BJ (cell line): ENCODE measurements at regions not wholly inside any gene's neighbourhood (a gene's known extent, or its start where the extent isn't known, plus 50 kb on each side); places are given as distances from the start of the nearest gene placed in this dataset.

Experiments
- CTCF ChIA-PET: fragments of 350-600 bp; formaldehyde crosslinking; extraction: SDS; loops from one replicate; lab custom pipeline; 2021; ENCODE audit warnings: antibody characterized with exemption, inconsistent platforms; lab: Yijun Ruan, JAX
- POLR2A ChIA-PET: fragments of 300-600 bp; sonication (Branson Sonifier 250); formaldehyde crosslinking; extraction: SDS; loops from one replicate; lab custom pipeline; 2021; ENCODE audit warnings: antibody characterized with exemption; lab: Charles Lee
- DNase-seq: peaks from one replicate; pipeline ENCODE4 v3.0.0-alpha.2; 2011; ENCODE audit warnings: low read depth
- H3K27me3 ChIP-seq: 2 replicates; pipeline ENCODE4 v1.6.0; 2011; ENCODE audit warnings: low read length; ENCODE audit not compliant: control insufficient read depth, insufficient read depth
- H3K36me3 ChIP-seq: 2 replicates; pipeline ENCODE4 v1.5.1; 2011; ENCODE audit warnings: low read length; ENCODE audit not compliant: control insufficient read depth, insufficient read depth
- H3K4me3 ChIP-seq: 2 replicates; pipeline ENCODE4 v1.5.1; 2011; ENCODE audit warnings: low read depth, mild to moderate bottlenecking, control low read depth, low read length
- CTCF ChIP-seq: IDR thresholded peaks from 2 replicates; pipeline ENCODE4 v1.5.1; 2011; ENCODE audit warnings: low read depth, mild to moderate bottlenecking, control low read depth, inconsistent platforms, low read length, moderate library complexity; ENCODE audit not compliant: insufficient read depth

- no peak overlapping the region for H3K4me3 ChIP-seq
- POLR2A ChIA-PET, result no interaction called here
- H3K36me3 ChIP-seq, result no peaks in the 10 kb centered on the region
- CTCF ChIA-PET, result interaction anchor here (1.0 to 2.2 kb wide), 2 partner anchors 11 to 215 kb away, joined by 3 to 7 read pairs; no protein-coding TSS in a partner anchor
- H3K27me3 ChIP-seq, result no peaks in the 10 kb centered on the region
- DNase-seq, result no peak
- no peak for TF ChIP-seq CTCF
These were observed 73.1 kb downstream of the OXSM start for GRCh38 chr3:25863011-25863415.

DNA sequence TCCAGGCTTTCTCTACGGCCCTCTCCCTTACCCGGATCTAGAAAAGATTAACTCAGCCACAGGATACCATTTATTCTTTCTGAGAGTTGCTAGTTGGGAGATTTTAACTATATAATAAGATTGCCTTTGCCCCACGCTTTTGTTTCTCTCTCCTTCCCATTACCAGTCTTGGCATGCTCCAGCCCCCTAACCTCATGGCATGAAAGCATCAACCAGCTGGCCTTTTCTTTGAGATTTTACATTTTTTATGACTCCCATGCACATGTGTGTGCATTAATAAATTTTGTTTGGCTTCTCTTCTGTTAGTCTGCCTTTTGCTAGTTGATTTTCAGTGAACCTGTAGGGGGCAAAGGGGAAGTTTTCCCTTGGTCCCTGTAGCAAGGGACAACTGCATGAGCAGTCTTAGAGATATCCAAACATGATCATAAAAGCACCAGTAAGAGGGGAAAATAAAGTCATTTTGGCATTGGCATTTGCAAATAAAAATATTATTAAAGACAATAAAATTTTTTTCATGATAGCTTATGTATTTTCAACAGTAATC lies 73.6 kb downstream of the OXSM start:
- Histone ChIP-seq H3K36me3 (no peaks in the 10 kb centered on the region), H3K4me3 (no peak overlapping the region), H3K27me3 (no peaks in the 10 kb centered on the region)
- CTCF ChIA-PET, result interaction anchor here (1.3 to 2.2 kb wide), 2 partner anchors 10 to 216 kb away, joined by 3 to 7 read pairs; no protein-coding TSS in a partner anchor
- no peak for DNase-seq
- TF ChIP-seq CTCF, result 0 out of 2 replicates have a peak, but pooled peaks have one; percentile 5
- POLR2A ChIA-PET, result no interaction called here

DNA sequence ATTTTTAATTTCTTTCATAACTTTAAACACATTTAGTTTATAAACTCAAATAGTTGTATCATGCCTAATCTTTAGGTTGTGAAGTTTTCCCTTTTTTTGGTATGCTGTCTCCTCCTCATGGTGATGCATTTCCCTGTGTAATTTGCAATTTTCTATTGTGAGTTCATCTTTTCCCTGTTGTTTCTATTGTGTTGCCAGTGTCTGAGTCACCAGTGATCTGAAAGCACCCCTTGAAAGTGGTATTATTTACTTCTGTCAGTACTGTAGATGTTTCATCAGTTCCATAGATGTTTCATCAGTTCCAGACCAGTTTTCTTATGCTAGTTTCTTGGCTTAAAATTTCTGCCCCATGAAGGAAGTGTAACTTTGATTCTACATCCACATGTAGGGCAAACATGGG lies 80.6 kb downstream of the OXSM start:
- no peak for DNase-seq
- TF ChIP-seq CTCF, result no peak
- ChIA-PET POLR2A (no interaction called here), CTCF (no interaction called here)
- Histone ChIP-seq H3K36me3 (no peaks in the 10 kb centered on the region), H3K27me3 (no peaks in the 10 kb centered on the region), H3K4me3 (no peak overlapping the region)

GRCh38 chr3:25872200-25872877 lies 82.4 kb downstream of the OXSM start:
- ChIA-PET CTCF (interaction anchor here (1.0 to 1.5 kb wide), 2 partner anchors 15 to 224 kb away, joined by 3 to 4 read pairs; no protein-coding TSS in a partner anchor), POLR2A (no interaction called here)
- no peak for DNase-seq
- no peak overlapping the region for H3K4me3 ChIP-seq
- no peak for TF ChIP-seq CTCF
- H3K27me3 ChIP-seq, result no peaks in the 10 kb centered on the region
- H3K36me3 ChIP-seq, result no peaks in the 10 kb centered on the region

- H3K4me3 ChIP-seq, result no peak overlapping the region
- DNase-seq, result no peak
- CTCF ChIA-PET, result no interaction called here
- TF ChIP-seq CTCF, result no peak
- H3K27me3 ChIP-seq, result no peaks in the 10 kb centered on the region
- H3K36me3 ChIP-seq, result no peaks in the 10 kb centered on the region
- POLR2A ChIA-PET, result no interaction called here
These were observed 93.6 kb downstream of the OXSM start for GRCh38 chr3:25883492-25883891.
